ENCODE measurements at regions not wholly inside any gene's neighbourhood (a gene's known extent, or its start where the extent isn't known, plus 50 kb on each side); places are given as distances from the start of the nearest gene placed in this dataset.

DNA sequence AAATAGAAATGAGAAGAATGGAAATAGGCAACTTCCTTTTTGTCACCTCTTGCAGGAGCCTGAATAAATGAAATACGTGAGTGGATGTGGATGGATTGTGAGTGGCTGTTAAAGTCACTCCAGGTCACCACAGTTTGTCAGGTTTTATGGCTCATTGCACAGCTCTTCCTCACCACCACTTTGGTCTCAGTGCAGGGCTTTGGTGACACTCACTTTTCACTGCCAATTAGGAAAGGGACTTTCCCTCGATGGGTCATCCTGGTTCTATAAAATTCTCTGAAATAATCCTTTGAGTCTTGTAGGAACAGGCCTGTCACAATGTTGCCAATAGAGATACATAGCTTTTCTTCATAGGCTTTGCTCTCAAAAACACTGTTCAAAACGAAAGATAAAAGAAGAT lies 172.4 kb upstream of the C11orf87 start:
- no peak overlapping the region for H3K4me2 ChIP-seq (ENCODE audit: low read depth, low read length, poor library complexity, severe bottlenecking)
- H3K79me2 ChIP-seq (ENCODE audit: insufficient read depth, low read length): no peaks in the 10 kb centered on the region
- no peaks in the 10 kb centered on the region for H3F3A ChIP-seq (ENCODE audit: low read depth)
- no peaks in the 10 kb centered on the region for H3K27me3 ChIP-seq (ENCODE audit: insufficient read depth, low read length, poor library complexity, severe bottlenecking)
- no peak overlapping the region for H3K9ac ChIP-seq (ENCODE audit: low read depth, low read length, poor library complexity, severe bottlenecking)
- TF ChIP-seq EZH2phosphoT487 (IDR thresholded peaks at IDR 0.05; ENCODE audit: borderline replicate concordance): no peak
- TF ChIP-seq, protein P1, sequence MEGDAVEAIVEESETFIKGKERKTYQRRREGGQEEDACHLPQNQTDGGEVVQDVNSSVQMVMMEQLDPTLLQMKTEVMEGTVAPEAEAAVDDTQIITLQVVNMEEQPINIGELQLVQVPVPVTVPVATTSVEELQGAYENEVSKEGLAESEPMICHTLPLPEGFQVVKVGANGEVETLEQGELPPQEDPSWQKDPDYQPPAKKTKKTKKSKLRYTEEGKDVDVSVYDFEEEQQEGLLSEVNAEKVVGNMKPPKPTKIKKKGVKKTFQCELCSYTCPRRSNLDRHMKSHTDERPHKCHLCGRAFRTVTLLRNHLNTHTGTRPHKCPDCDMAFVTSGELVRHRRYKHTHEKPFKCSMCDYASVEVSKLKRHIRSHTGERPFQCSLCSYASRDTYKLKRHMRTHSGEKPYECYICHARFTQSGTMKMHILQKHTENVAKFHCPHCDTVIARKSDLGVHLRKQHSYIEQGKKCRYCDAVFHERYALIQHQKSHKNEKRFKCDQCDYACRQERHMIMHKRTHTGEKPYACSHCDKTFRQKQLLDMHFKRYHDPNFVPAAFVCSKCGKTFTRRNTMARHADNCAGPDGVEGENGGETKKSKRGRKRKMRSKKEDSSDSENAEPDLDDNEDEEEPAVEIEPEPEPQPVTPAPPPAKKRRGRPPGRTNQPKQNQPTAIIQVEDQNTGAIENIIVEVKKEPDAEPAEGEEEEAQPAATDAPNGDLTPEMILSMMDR (conservative IDR thresholded peaks at IDR 0.05; ENCODE audit: low read length): no peak
- no peaks in the 10 kb centered on the region for H3K9me2 ChIP-seq (replicated peaks; ENCODE audit: low read depth, low read length)
- no peaks in the 10 kb centered on the region for H4K20me1 ChIP-seq (ENCODE audit: insufficient read depth, low read length, poor library complexity, severe bottlenecking)
- no peaks in the 10 kb centered on the region for H3K36me3 ChIP-seq (ENCODE audit: insufficient read depth, low read length)
- H3K4me3 ChIP-seq (ENCODE audit: low read length, poor library complexity, severe bottlenecking): no peak overlapping the region
- H3K4me1 ChIP-seq (ENCODE audit: insufficient read depth, low read length, poor library complexity, severe bottlenecking): no peaks in the 10 kb centered on the region
- H2AFZ ChIP-seq (ENCODE audit: low read length): no peak overlapping the region
- H3K9me3 ChIP-seq (ENCODE audit: insufficient read depth, low read depth, low read length): no peaks in the 10 kb centered on the region

DNA sequence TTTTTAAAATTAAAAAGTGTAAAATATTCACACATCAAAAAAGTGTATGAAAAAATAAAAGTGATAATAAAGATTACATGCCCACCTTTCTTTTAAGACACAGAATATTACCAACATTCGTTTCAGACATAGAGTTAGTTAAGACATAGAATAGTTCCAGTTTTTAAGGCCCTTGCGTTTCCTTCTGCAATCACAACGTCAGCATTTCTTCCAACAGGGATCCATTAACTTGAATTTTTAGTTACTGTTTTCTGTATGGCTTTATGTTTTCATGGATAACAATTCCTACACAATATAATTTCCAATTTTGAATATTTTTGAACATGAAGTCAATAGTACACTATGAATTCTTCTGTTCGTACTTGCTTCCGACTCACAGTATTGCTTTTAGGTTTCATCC lies 170.8 kb upstream of the C11orf87 start:
- Histone ChIP-seq H3K4me1 (ENCODE audit: insufficient read depth, low read length, poor library complexity, severe bottlenecking) (no peaks in the 10 kb centered on the region), H3K4me2 (ENCODE audit: low read depth, low read length, poor library complexity, severe bottlenecking) (no peak overlapping the region), H3F3A (ENCODE audit: low read depth) (no peaks in the 10 kb centered on the region), H3K9ac (ENCODE audit: low read depth, low read length, poor library complexity, severe bottlenecking) (no peak overlapping the region), H3K9me2 (replicated peaks; ENCODE audit: low read depth, low read length) (no peaks in the 10 kb centered on the region), H2AFZ (ENCODE audit: low read length) (no peak overlapping the region), H4K20me1 (ENCODE audit: insufficient read depth, low read length, poor library complexity, severe bottlenecking) (no peaks in the 10 kb centered on the region), H3K4me3 (ENCODE audit: low read length, poor library complexity, severe bottlenecking) (no peak overlapping the region), H3K36me3 (ENCODE audit: insufficient read depth, low read length) (no peaks in the 10 kb centered on the region), H3K79me2 (ENCODE audit: insufficient read depth, low read length) (no peaks in the 10 kb centered on the region), H3K9me3 (ENCODE audit: insufficient read depth, low read depth, low read length) (no peaks in the 10 kb centered on the region), H3K27me3 (ENCODE audit: insufficient read depth, low read length, poor library complexity, severe bottlenecking) (no peaks in the 10 kb centered on the region)
- TF ChIP-seq EZH2phosphoT487 (IDR thresholded peaks at IDR 0.05; ENCODE audit: borderline replicate concordance): no peak
- TF ChIP-seq, protein P1 (conservative IDR thresholded peaks at IDR 0.05; ENCODE audit: low read length): no peak

- TF ChIP-seq EZH2phosphoT487 (IDR thresholded peaks at IDR 0.05; ENCODE audit: borderline replicate concordance): no peak
- TF ChIP-seq, protein P1 (conservative IDR thresholded peaks at IDR 0.05; ENCODE audit: low read length): no peak
- Histone ChIP-seq H3K4me2 (ENCODE audit: low read depth, low read length, poor library complexity, severe bottlenecking) (no peak overlapping the region), H3K4me3 (ENCODE audit: low read length, poor library complexity, severe bottlenecking) (no peak overlapping the region), H2AFZ (ENCODE audit: low read length) (no peak overlapping the region), H3K4me1 (ENCODE audit: insufficient read depth, low read length, poor library complexity, severe bottlenecking) (no peaks in the 10 kb centered on the region), H3K27me3 (ENCODE audit: insufficient read depth, low read length, poor library complexity, severe bottlenecking) (no peaks in the 10 kb centered on the region), H3K9ac (ENCODE audit: low read depth, low read length, poor library complexity, severe bottlenecking) (no peak overlapping the region), H4K20me1 (ENCODE audit: insufficient read depth, low read length, poor library complexity, severe bottlenecking) (no peaks in the 10 kb centered on the region), H3K36me3 (ENCODE audit: insufficient read depth, low read length) (no peaks in the 10 kb centered on the region), H3K9me3 (ENCODE audit: insufficient read depth, low read depth, low read length) (peaks cover 4% of the 10 kb centered on the region; the same call in 1 of the 2 replicates), H3K9me2 (replicated peaks; ENCODE audit: low read depth, low read length) (0 out of 2 replicates have a peak, but pooled peaks cover 3% of the 10 kb centered on the region), H3F3A (ENCODE audit: low read depth) (no peaks in the 10 kb centered on the region), H3K79me2 (ENCODE audit: insufficient read depth, low read length) (no peaks in the 10 kb centered on the region)
Observed at GRCh38 chr11:109264128-109264527, 157.9 kb upstream of the C11orf87 start.
